ENCODE measurements at regions not wholly inside any gene's neighbourhood (a gene's known extent, or its start where the extent isn't known, plus 50 kb on each side); places are given as distances from the start of the nearest gene placed in this dataset.

GRCh38 chr5:113917997-113918396 is 404.5 kb downstream of the YTHDC2 start:
- TF ChIP-seq CTCF (IDR thresholded peaks at IDR 0.05) (no peak), POLR2A (IDR thresholded peaks at IDR 0.05) (no peak)
